BLaER1 (cell line): ENCODE measurements at regions not wholly inside any gene's neighbourhood (a gene's known extent, or its start where the extent isn't known, plus 50 kb on each side); places are given as distances from the start of the nearest gene placed in this dataset.

Experiments
- H3K27ac ChIP-seq: shearing (Covaris generic); formaldehyde crosslinking; 2 replicates; pipeline ENCODE4 v1.8.1; 2022
- H3K27me3 ChIP-seq: shearing (Covaris generic); formaldehyde crosslinking; 2 replicates; pipeline ENCODE4 v1.8.1; 2022
- H3K36me3 ChIP-seq: shearing (Covaris generic); formaldehyde crosslinking; 2 replicates; pipeline ENCODE4 v1.8.1; 2022
- H3K4me1 ChIP-seq: shearing (Covaris generic); formaldehyde crosslinking; 2 replicates; pipeline ENCODE4 v1.8.1; 2022
- H3K4me2 ChIP-seq: shearing (Covaris generic); formaldehyde crosslinking; 2 replicates; pipeline ENCODE4 v1.8.1; 2022
- H3K4me3 ChIP-seq: shearing (Covaris generic); formaldehyde crosslinking; 2 replicates; pipeline ENCODE4 v1.8.1; 2022
- H3K9ac ChIP-seq: shearing (Covaris generic); formaldehyde crosslinking; 2 replicates; pipeline ENCODE4 v1.8.1; 2022
- H3K9me3 ChIP-seq: shearing (Covaris generic); formaldehyde crosslinking; 2 replicates; pipeline ENCODE4 v1.8.1; 2022
- H4K20me1 ChIP-seq: shearing (Covaris generic); formaldehyde crosslinking; 2 replicates; pipeline ENCODE4 v1.8.1; 2022
- Cebpa-rat ChIP-seq: shearing (Covaris generic); IDR thresholded peaks from 2 replicates; pipeline ENCODE4 v1.8.1; 2022

- Histone ChIP-seq H4K20me1 (no peaks in the 10 kb centered on the region), H3K27me3 (no peaks in the 10 kb centered on the region), H3K36me3 (no peaks in the 10 kb centered on the region), H3K4me3 (no peak overlapping the region), H3K9ac (no peak overlapping the region), H3K4me1 (peaks cover 10% of the 10 kb centered on the region; the same call in 1 of the 2 replicates), H3K9me3 (no peaks in the 10 kb centered on the region), H3K27ac (no peak overlapping the region), H3K4me2 (no peak overlapping the region)
- no peak for TF ChIP-seq Cebpa-rat
Measured at GRCh38 chr10:88091490-88092061, 228.2 kb downstream of the PTEN start.

- no peak for TF ChIP-seq Cebpa-rat
- Histone ChIP-seq H3K4me2 (no peak overlapping the region), H3K9me3 (no peaks in the 10 kb centered on the region), H3K27ac (no peak overlapping the region), H3K27me3 (no peaks in the 10 kb centered on the region), H3K4me1 (peaks cover 10% of the 10 kb centered on the region; the same call in 1 of the 2 replicates), H4K20me1 (no peaks in the 10 kb centered on the region), H3K4me3 (no peak overlapping the region), H3K36me3 (no peaks in the 10 kb centered on the region), H3K9ac (no peak overlapping the region)
Measured at GRCh38 chr10:88092265-88092664, 228.8 kb downstream of the PTEN start.

- no peak overlapping the region for H3K4me3 ChIP-seq
- no peaks in the 10 kb centered on the region for H3K27me3 ChIP-seq
- H3K36me3 ChIP-seq, result no peaks in the 10 kb centered on the region
- no peak overlapping the region for H3K27ac ChIP-seq
- TF ChIP-seq Cebpa-rat, result no peak
- H3K4me2 ChIP-seq, result no peak overlapping the region
- H3K9me3 ChIP-seq, result no peaks in the 10 kb centered on the region
- H3K9ac ChIP-seq, result no peak overlapping the region
- peaks cover 10% of the 10 kb centered on the region; the same call in 1 of the 2 replicates for H3K4me1 ChIP-seq
- no peaks in the 10 kb centered on the region for H4K20me1 ChIP-seq
Measured at GRCh38 chr10:88092973-88093372, 229.5 kb downstream of the PTEN start.

GRCh38 chr10:88094795-88095194 lies 231.4 kb downstream of the PTEN start:
- H3K9me3 ChIP-seq, result no peaks in the 10 kb centered on the region
- peaks cover 10% of the 10 kb centered on the region; the same call in 1 of the 2 replicates for H3K4me1 ChIP-seq
- H3K27ac ChIP-seq, result no peak overlapping the region
- no peak for TF ChIP-seq Cebpa-rat
- no peak overlapping the region for H3K4me2 ChIP-seq
- H3K36me3 ChIP-seq, result no peaks in the 10 kb centered on the region
- H3K9ac ChIP-seq, result no peak overlapping the region
- no peak overlapping the region for H3K4me3 ChIP-seq
- no peaks in the 10 kb centered on the region for H3K27me3 ChIP-seq
- H4K20me1 ChIP-seq, result no peaks in the 10 kb centered on the region

- Histone ChIP-seq H3K4me2 (no peak overlapping the region), H3K4me3 (no peak overlapping the region), H3K27ac (no peak overlapping the region), H3K9ac (no peak overlapping the region), H3K9me3 (no peaks in the 10 kb centered on the region), H3K27me3 (no peaks in the 10 kb centered on the region), H3K4me1 (peaks cover 10% of the 10 kb centered on the region; the same call in 1 of the 2 replicates), H3K36me3 (no peaks in the 10 kb centered on the region), H4K20me1 (no peaks in the 10 kb centered on the region)
- no peak for TF ChIP-seq Cebpa-rat
Measured at GRCh38 chr10:88095223-88095721, 231.8 kb downstream of the PTEN start.

- Histone ChIP-seq H4K20me1 (no peaks in the 10 kb centered on the region), H3K4me2 (no peak overlapping the region), H3K4me3 (no peak overlapping the region), H3K9me3 (no peaks in the 10 kb centered on the region), H3K27me3 (no peaks in the 10 kb centered on the region), H3K4me1 (peaks cover 5% of the 10 kb centered on the region; the same call in 1 of the 2 replicates), H3K27ac (no peak overlapping the region), H3K36me3 (no peaks in the 10 kb centered on the region), H3K9ac (no peak overlapping the region)
- TF ChIP-seq Cebpa-rat, result no peak
Measured at GRCh38 chr10:88095778-88096431, 232.5 kb downstream of the PTEN start.

GRCh38 chr10:88097092-88097516 lies 233.7 kb downstream of the PTEN start:
- Histone ChIP-seq H3K9ac (no peak overlapping the region), H3K36me3 (no peaks in the 10 kb centered on the region), H4K20me1 (no peaks in the 10 kb centered on the region), H3K4me1 (no peaks in the 10 kb centered on the region), H3K4me3 (no peak overlapping the region), H3K9me3 (no peaks in the 10 kb centered on the region), H3K27ac (no peak overlapping the region), H3K4me2 (no peak overlapping the region), H3K27me3 (no peaks in the 10 kb centered on the region)
- TF ChIP-seq Cebpa-rat, result no peak

GRCh38 chr10:88097536-88097935 lies 234.1 kb downstream of the PTEN start:
- Histone ChIP-seq H3K4me2 (no peak overlapping the region), H3K27ac (no peak overlapping the region), H3K4me1 (no peaks in the 10 kb centered on the region), H3K36me3 (no peaks in the 10 kb centered on the region), H3K27me3 (no peaks in the 10 kb centered on the region), H3K4me3 (no peak overlapping the region), H3K9ac (no peak overlapping the region), H3K9me3 (no peaks in the 10 kb centered on the region), H4K20me1 (no peaks in the 10 kb centered on the region)
- TF ChIP-seq Cebpa-rat, result no peak

GRCh38 chr10:88100281-88100680 lies 236.9 kb downstream of the PTEN start:
- no peak for TF ChIP-seq Cebpa-rat
- H3K9me3 ChIP-seq, result no peaks in the 10 kb centered on the region
- H3K4me2 ChIP-seq, result no peak overlapping the region
- no peaks in the 10 kb centered on the region for H3K27me3 ChIP-seq
- H3K27ac ChIP-seq, result no peak overlapping the region
- no peaks in the 10 kb centered on the region for H3K4me1 ChIP-seq
- H4K20me1 ChIP-seq, result no peaks in the 10 kb centered on the region
- H3K36me3 ChIP-seq, result no peaks in the 10 kb centered on the region
- no peak overlapping the region for H3K4me3 ChIP-seq
- H3K9ac ChIP-seq, result no peak overlapping the region

- Histone ChIP-seq H3K27ac (no peak overlapping the region), H3K36me3 (no peaks in the 10 kb centered on the region), H3K9me3 (no peaks in the 10 kb centered on the region), H3K4me3 (no peak overlapping the region), H3K4me1 (peaks cover 4% of the 10 kb centered on the region), H3K9ac (no peak overlapping the region), H3K27me3 (no peaks in the 10 kb centered on the region), H3K4me2 (no peak overlapping the region), H4K20me1 (no peaks in the 10 kb centered on the region)
- TF ChIP-seq Cebpa-rat, result no peak
Measured at GRCh38 chr10:88101666-88102065, 238.2 kb downstream of the PTEN start.
